Dendritic cell treated with granulocyte-macrophage colony-stimulating factor and Interleukin-4, amounts not matched to agents 40 ng/mL and 50 ng/mL, for 4 days (primary cell): ENCODE measurements at regions not wholly inside any gene's neighbourhood (a gene's known extent, or its start where the extent isn't known, plus 50 kb on each side); places are given as distances from the start of the nearest gene placed in this dataset.

Experiments used
- H3K27ac Mint-ChIP-seq: one replicate; pipeline ENCODE4 v1.8.0; 2022; ENCODE audit warnings: mild to moderate bottlenecking, mixed read lengths
- H3K27me3 Mint-ChIP-seq: one replicate; pipeline ENCODE4 v1.8.0; 2022; ENCODE audit warnings: mild to moderate bottlenecking, mixed read lengths
- H3K36me3 Mint-ChIP-seq: one replicate; pipeline ENCODE4 v1.8.0; 2022; ENCODE audit warnings: low read depth, mixed read lengths
- H3K4me1 Mint-ChIP-seq: one replicate; pipeline ENCODE4 v1.8.0; 2022; ENCODE audit warnings: low read depth, mixed read lengths
- H3K4me3 Mint-ChIP-seq: one replicate; pipeline ENCODE4 v1.8.0; 2022; ENCODE audit warnings: mild to moderate bottlenecking, moderate library complexity, mixed read lengths
- H3K9me3 Mint-ChIP-seq: one replicate; pipeline ENCODE4 v1.8.0; 2022; ENCODE audit warnings: mixed read lengths
- intact Hi-C: fragments of 100-400 bp; cut with micrococcal nuclease; formaldehyde crosslinking; loops from one replicate; pipeline ENCODE4 v1.15.0; 2022

DNA sequence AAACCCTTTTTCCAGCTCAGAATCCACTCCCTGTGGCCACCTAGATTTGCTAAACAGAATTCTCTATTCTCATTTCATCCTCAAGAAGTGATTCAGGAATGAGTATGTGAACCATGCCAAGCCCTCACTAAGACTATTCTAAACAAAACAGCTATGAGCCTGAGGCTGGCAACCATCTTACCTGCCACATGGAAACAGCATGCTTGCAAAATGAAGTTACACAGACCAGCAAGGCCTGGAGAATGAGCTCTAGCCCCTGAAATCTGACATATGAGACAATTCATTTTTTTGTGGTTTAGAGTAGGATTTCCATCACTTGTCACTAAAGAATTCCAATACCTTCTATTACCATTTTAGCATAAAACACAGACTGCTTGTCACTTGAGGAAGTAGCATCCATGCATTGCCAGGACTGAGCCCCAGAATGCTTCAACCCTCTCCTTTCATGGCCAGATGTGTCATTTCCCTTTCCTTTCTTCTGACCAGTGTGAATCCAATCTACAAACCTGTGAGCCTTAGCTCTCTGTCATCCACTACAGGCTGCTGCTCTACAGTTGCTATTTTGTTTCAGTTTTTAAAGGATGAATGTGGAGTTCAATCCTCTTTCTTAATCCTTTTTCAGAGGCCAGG, 744.3 kb upstream of the ACVR2A start:
- no peak overlapping the region for H3K27ac Mint-ChIP-seq

DNA sequence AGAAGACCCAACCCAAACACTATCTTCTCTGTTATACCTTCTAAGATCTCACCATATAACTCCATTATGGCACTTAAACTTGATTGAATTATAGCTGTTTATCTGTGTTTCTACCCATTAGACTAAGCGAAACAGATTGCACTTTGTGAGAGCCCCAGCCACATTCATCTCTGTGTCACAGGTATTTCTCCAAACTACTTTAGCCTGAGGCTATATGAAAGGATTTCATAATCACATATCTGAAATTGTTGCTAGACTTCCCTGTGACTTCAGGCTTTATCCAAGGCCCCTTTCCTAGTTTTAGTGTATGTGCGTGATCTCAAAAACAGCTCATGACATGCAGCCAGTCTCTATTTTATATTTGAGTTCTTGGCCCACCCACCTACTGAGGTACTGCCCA, 745.0 kb upstream of the ACVR2A start:
- H3K27me3 Mint-ChIP-seq, result no peaks in the 10 kb centered on the region
- H3K36me3 Mint-ChIP-seq, result no peaks in the 10 kb centered on the region
- peaks cover 17% of the 10 kb centered on the region for H3K9me3 Mint-ChIP-seq
- intact Hi-C loops, result no loop called here
- no peak overlapping the region for H3K27ac Mint-ChIP-seq
- H3K4me3 Mint-ChIP-seq, result no peak overlapping the region
- H3K4me1 Mint-ChIP-seq, result no peaks in the 10 kb centered on the region

More for the DNA sequence above, 744.3 kb upstream of the ACVR2A start:
- intact Hi-C loops, result no loop called here
- H3K9me3 Mint-ChIP-seq, result peaks cover 23% of the 10 kb centered on the region
- no peaks in the 10 kb centered on the region for H3K27me3 Mint-ChIP-seq
- no peaks in the 10 kb centered on the region for H3K4me1 Mint-ChIP-seq
- no peak overlapping the region for H3K4me3 Mint-ChIP-seq
- H3K36me3 Mint-ChIP-seq, result no peaks in the 10 kb centered on the region

DNA sequence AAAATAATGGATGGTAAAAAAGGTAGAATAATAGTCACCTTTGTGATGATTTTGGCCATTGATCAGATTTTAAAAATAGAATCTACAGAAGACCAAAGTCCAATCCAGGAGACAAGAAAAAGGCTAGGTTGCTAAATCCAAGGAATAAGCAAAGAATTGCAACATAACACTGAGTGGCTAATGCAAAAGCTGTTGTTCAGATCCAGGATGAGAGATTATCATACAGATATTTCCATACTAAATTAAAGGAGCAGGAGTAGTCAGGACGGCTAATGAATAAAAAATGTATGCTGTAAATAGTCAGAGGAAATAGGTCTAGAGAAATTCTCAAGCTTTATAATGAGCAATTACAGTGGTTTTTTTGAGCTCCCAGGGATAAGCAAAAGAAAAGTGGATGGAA, 745.9 kb upstream of the ACVR2A start:
- Mint-ChIP-seq H3K4me1 (no peaks in the 10 kb centered on the region), H3K9me3 (peaks cover 9% of the 10 kb centered on the region), H3K4me3 (no peak overlapping the region), H3K27ac (no peak overlapping the region), H3K27me3 (no peaks in the 10 kb centered on the region), H3K36me3 (no peaks in the 10 kb centered on the region)
- intact Hi-C loops, result no loop called here

DNA sequence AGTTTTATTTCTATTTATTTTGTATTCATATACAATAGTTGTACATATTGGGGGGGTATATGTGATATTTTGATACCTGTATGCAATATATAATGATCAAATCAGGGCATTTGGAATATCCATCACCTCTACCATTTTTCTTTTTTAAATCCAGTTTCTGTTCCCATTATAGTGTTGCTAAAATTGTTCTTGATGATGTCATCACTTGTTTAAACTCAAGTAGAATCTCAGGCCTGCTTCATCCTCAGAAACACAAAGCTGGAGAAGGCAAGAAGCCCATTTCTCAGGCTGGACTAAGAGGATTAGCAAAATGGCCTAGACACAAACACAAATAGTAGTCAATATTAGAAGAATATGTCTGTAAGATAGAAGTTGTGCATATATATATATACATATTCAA, 747.1 kb upstream of the ACVR2A start:
- Mint-ChIP-seq H3K4me3 (no peak overlapping the region), H3K27me3 (no peaks in the 10 kb centered on the region), H3K36me3 (no peaks in the 10 kb centered on the region), H3K4me1 (no peaks in the 10 kb centered on the region), H3K9me3 (peaks cover 2% of the 10 kb centered on the region), H3K27ac (no peak overlapping the region)
- intact Hi-C loops, result no loop called here

DNA sequence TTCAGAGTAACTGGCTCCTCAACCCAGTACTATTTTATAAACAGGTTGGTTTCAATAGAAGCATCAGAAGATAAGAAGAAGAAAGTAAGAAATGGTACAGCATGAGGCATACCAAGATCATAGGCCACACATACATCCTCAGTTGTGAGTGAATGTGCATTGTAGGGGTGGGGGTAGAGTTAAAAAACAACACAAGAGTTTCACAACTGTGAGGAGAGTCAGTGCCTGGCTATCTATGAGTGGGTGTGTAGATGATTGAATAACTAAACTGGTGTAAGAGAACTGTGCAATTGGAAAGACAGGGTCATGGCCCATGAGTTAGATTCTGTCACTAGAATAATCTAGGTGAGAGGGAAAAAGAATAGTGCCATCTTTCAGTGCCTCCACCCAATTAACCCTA, 748.2 kb upstream of the ACVR2A start:
- H3K36me3 Mint-ChIP-seq, result no peaks in the 10 kb centered on the region
- no peak overlapping the region for H3K4me3 Mint-ChIP-seq
- intact Hi-C loops, result no loop called here
- no peaks in the 10 kb centered on the region for H3K4me1 Mint-ChIP-seq
- no peaks in the 10 kb centered on the region for H3K9me3 Mint-ChIP-seq
- H3K27ac Mint-ChIP-seq, result no peak overlapping the region
- no peaks in the 10 kb centered on the region for H3K27me3 Mint-ChIP-seq

DNA sequence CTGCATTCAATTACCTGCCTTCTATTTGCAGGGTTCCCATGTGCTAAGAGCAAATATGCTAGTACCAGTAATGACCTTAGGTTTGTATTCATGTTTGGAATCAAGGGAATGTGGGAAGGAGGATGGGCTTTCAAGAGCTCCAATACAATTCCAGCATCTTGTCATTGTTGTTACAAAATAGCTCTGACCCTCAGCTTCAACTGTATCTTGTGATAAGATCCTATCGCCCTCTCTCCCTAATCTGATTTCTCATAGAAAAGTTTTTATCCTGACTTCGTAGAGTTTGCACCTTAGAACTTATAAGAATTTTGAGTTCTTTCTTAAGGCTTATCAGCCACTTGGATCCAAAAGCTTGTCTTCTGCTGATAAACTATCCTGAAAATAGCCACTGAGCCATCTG, 749.5 kb upstream of the ACVR2A start:
- Mint-ChIP-seq H3K27ac (no peak overlapping the region), H3K4me3 (no peak overlapping the region), H3K27me3 (no peaks in the 10 kb centered on the region), H3K4me1 (no peaks in the 10 kb centered on the region), H3K36me3 (no peaks in the 10 kb centered on the region), H3K9me3 (no peaks in the 10 kb centered on the region)
- intact Hi-C loops, result no loop called here

DNA sequence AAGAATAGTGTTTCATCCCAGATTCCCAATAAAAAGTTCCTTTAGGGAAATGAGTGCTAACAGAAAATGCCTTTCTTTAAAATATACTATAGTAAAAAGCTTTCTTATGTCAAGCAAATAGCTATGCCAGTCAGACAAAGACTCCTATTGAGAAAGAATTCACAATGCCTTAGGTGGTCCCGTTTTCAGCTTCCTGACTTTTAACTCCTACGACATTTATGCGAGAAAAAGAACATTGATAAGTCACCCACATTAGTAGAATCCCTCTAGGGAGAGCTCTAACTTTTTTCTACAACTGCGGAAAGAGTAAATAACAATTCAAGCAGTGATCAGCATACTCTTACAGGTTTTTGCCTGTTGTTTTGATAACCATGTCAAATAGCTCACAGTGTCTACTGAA, 750.8 kb upstream of the ACVR2A start:
- intact Hi-C loops, result no loop called here
- Mint-ChIP-seq H3K36me3 (no peaks in the 10 kb centered on the region), H3K27ac (no peak overlapping the region), H3K27me3 (no peaks in the 10 kb centered on the region), H3K4me1 (no peaks in the 10 kb centered on the region), H3K4me3 (no peak overlapping the region), H3K9me3 (no peaks in the 10 kb centered on the region)

DNA sequence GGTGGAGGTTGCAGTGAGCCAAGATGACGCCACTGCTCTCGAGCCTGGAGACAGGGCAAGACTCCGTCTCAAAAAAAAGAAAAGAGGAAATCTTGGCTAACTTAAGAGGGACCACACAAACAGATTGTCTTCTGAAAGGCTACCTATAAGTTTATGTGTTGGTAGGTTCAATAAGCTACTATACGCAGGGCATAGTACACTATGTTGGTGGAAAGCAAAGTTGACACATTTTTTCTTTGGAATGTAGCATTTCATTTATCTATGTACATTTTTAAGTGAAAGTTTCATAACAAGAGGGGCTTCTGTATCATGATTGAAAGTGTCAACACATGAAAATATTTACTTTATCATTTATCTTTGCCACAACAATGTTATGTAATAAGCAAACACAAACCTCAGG, 752.6 kb upstream of the ACVR2A start:
- Mint-ChIP-seq H3K27me3 (no peaks in the 10 kb centered on the region), H3K4me1 (no peaks in the 10 kb centered on the region), H3K27ac (no peak overlapping the region), H3K9me3 (no peaks in the 10 kb centered on the region), H3K4me3 (no peak overlapping the region), H3K36me3 (no peaks in the 10 kb centered on the region)
- intact Hi-C loops, result no loop called here

DNA sequence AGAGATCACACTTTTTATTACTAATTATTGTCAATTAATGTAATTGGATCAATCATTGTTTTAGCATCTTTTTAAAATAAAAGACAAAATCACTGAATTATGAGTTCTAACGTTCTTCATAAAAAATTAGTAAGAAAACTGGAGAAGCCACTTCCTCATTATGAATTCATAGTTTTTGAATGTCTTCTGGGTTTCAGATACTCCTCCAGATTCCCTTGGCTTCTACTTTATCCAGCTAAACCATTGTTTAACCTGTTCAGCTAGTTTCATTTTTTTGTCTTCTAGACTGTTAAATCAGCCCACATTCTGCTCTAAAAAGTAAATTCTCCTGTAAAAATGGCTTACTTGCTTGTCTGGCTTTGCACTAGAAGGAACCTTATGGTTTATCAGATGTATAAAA, 753.4 kb upstream of the ACVR2A start:
- no peaks in the 10 kb centered on the region for H3K4me1 Mint-ChIP-seq
- H3K9me3 Mint-ChIP-seq, result no peaks in the 10 kb centered on the region
- H3K36me3 Mint-ChIP-seq, result no peaks in the 10 kb centered on the region
- H3K27ac Mint-ChIP-seq, result no peak overlapping the region
- intact Hi-C loops, result no loop called here
- no peak overlapping the region for H3K4me3 Mint-ChIP-seq
- no peaks in the 10 kb centered on the region for H3K27me3 Mint-ChIP-seq

DNA sequence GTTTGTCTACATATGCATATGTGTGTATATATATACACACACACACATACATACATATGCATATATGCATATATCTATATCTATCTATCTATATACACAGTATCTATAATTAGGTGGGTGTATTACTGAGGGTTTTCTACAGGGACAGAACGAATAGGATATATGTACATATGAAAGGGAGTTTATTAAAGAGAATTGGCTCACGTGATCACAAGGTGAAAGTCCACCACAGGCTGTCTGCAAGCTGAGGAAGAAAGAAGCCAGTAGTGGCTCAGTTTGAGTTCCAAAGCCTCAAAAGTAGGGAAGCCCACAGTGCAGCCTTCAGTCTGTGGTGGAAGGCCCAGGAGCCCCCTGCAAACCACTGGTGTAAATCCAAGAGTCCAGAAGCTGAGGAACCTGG, 756.0 kb upstream of the ACVR2A start:
- H3K36me3 Mint-ChIP-seq, result no peaks in the 10 kb centered on the region
- H3K4me3 Mint-ChIP-seq, result no peak overlapping the region
- intact Hi-C loops, result no loop called here
- no peaks in the 10 kb centered on the region for H3K27me3 Mint-ChIP-seq
- H3K4me1 Mint-ChIP-seq, result no peaks in the 10 kb centered on the region
- no peak overlapping the region for H3K27ac Mint-ChIP-seq
- no peaks in the 10 kb centered on the region for H3K9me3 Mint-ChIP-seq

DNA sequence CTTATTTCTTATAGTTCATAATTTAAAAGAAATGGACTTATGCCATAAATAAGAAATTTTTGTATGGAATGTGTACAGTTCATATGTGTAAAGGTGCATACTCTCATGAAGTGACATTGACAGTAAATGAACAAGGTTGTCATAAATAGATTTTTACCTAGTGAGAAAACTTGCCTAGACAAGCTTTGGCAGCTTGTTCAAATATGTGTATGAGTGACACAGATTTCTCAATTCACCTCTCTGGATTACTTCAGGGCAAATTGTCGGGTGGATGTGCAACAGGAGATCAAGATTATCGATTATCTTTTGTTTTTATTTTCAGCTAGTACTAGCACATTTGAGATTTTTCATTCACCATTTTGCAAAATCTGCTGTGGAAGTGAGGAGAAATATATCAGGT, 758.1 kb upstream of the ACVR2A start:
- no peaks in the 10 kb centered on the region for H3K9me3 Mint-ChIP-seq
- no peaks in the 10 kb centered on the region for H3K4me1 Mint-ChIP-seq
- H3K27me3 Mint-ChIP-seq, result no peaks in the 10 kb centered on the region
- H3K27ac Mint-ChIP-seq, result no peak overlapping the region
- H3K4me3 Mint-ChIP-seq, result no peak overlapping the region
- no peaks in the 10 kb centered on the region for H3K36me3 Mint-ChIP-seq
- intact Hi-C loops, result no loop called here

DNA sequence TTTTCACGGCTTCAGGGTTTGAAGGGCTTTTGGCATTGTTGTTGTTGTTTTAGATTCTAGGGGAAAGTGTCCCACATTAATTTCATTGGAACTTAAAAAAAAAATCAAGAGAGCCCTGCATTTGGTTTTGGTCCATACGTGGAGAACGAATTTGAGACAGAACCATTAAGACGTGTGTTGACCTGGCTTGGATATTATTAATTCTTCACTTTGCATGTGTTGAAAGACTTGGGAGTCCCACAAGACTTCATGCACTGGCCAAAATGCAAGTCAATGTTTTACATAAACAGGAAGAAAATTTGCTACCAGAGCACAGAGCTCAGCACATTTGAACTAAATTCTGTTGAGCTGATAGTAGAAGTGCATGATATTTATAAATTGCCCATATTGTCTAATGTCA, 761.2 kb upstream of the ACVR2A start:
- intact Hi-C loops, result loop anchor here (1.0 kb wide), 1 partner anchor 826 kb away; no protein-coding TSS in a partner anchor
- Mint-ChIP-seq H3K4me3 (no peak overlapping the region), H3K9me3 (no peaks in the 10 kb centered on the region)

DNA sequence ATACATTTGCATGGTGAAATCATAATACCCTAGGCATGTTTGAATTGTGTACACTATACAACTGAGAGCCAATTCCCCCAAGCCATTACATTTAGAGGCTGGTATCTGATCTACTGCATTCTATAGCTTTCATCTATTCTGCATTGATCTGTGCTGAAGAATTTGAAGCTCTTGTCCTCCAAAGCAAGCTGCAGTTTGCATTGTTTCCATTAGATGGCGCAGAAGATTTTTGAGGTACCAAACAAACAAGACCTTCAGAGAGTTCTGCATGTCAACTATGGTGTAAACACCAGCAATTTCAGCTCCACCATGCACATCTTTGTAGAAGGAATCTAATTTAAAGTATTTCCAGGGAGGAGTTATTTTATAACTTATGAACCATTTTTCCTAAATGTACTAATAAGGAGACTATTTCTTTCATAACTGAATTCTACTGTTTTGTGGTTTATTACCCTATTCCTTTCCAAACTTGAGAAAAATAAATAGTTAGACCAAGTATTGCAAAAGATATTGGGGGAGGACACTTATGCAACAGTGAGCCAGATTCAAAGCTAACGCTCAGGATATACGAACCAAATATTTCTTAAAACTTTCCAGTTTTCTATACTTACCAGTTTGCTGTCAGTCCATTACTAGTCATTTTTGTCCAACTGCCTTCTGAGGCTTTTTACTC, 761.8 kb upstream of the ACVR2A start:
- no peaks in the 10 kb centered on the region for H3K36me3 Mint-ChIP-seq
- no peaks in the 10 kb centered on the region for H3K9me3 Mint-ChIP-seq
- H3K4me1 Mint-ChIP-seq, result no peaks in the 10 kb centered on the region
- no peak overlapping the region for H3K4me3 Mint-ChIP-seq
- no peaks in the 10 kb centered on the region for H3K27me3 Mint-ChIP-seq
- no peak overlapping the region for H3K27ac Mint-ChIP-seq
- intact Hi-C loops, result no loop called here

More for the DNA sequence above, 761.2 kb upstream of the ACVR2A start:
- no peaks in the 10 kb centered on the region for H3K27me3 Mint-ChIP-seq
- no peaks in the 10 kb centered on the region for H3K4me1 Mint-ChIP-seq
- no peak overlapping the region for H3K27ac Mint-ChIP-seq
- no peaks in the 10 kb centered on the region for H3K36me3 Mint-ChIP-seq

DNA sequence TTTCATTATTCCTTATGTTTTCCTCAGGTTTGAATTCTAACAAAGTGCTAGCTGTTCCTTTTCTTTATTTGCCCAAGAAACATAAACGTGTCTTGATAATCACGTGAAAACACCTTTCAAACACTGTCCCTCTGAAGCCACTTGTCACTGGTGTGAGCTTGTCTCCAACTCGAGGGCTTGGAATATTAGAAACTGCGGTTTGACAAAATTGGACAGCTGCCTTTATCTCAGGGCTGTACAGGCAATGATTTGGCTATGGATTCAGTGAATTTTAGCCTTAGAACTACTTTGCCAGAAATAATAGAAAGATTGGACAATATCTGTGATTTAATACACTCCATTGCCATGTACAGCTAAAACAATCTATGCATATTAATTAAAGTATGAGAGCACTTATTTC, 763.0 kb upstream of the ACVR2A start:
- intact Hi-C loops, result no loop called here
- Mint-ChIP-seq H3K27me3 (no peaks in the 10 kb centered on the region), H3K27ac (no peak overlapping the region), H3K4me3 (no peak overlapping the region), H3K4me1 (no peaks in the 10 kb centered on the region), H3K36me3 (no peaks in the 10 kb centered on the region), H3K9me3 (no peaks in the 10 kb centered on the region)

DNA sequence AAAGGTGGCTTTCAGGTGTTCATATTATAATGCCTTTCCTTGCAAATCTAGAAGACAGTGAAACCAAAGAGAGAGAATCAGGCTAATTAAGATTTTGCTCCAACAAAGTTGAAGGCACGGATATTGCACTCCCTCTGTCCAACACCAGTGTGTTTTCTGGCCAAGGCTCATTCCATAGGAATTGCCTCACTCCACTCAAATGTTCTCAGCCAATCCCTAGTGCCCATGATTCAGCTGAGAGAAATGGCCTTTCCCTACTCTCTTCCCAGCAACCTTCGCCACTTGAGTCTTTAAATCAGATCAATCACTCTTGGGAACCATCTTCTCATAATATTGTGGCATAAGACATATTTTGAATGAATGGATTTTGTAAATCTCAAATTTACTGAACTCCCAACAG, 768.2 kb upstream of the ACVR2A start:
- intact Hi-C loops, result no loop called here
- Mint-ChIP-seq H3K27ac (no peak overlapping the region), H3K4me1 (no peaks in the 10 kb centered on the region), H3K9me3 (no peaks in the 10 kb centered on the region), H3K4me3 (no peak overlapping the region), H3K36me3 (no peaks in the 10 kb centered on the region), H3K27me3 (no peaks in the 10 kb centered on the region)
